H1 (cell line): ENCODE measurements at regions not wholly inside any gene's neighbourhood (a gene's known extent, or its start where the extent isn't known, plus 50 kb on each side); places are given as distances from the start of the nearest gene placed in this dataset.

Experiments used
- BCL11A ChIP-seq, 2 experiments: IDR thresholded peaks; one replicate each; pipeline ENCODE4 v1.6.1; 2011; ENCODE audit warnings: low read depth in 2 of 2, low read length in 2 of 2, mild to moderate bottlenecking in 2 of 2
- CTCF ChIP-seq, 3 experiments: IDR thresholded peaks; 1 replicate in 2 of 3; 2 replicates in 1 of 3; pipeline versions ENCODE4 v1.5.1 to v1.6.1; 2011; ENCODE audit warnings: low read length in 3 of 3, mild to moderate bottlenecking in 3 of 3, inconsistent platforms in 2 of 3, low read depth in 1 of 3, moderate library complexity in 1 of 3; ENCODE audit not compliant: insufficient read depth in 1 of 3; ENCODE audit errors: control extremely low read depth in 1 of 3
- EZH2 ChIP-seq: fragments of 200-600 bp; sonication (generic); IDR thresholded peaks from 2 replicates; pipeline ENCODE4 v1.7.1; 2012; ENCODE audit warnings: low read depth, mild to moderate bottlenecking, moderate library complexity, low read length, inconsistent platforms; ENCODE audit not compliant: severe bottlenecking
- JUN ChIP-seq: IDR thresholded peaks from 2 replicates; pipeline ENCODE4 v1.6.1; 2011; ENCODE audit warnings: low read depth, mild to moderate bottlenecking, improper control_type of control experiment, low read length
- RFX5 ChIP-seq: IDR thresholded peaks from 2 replicates; pipeline ENCODE4 v1.6.1; 2011; ENCODE audit warnings: low read depth, low read length, improper control_type of control experiment, borderline replicate concordance

- TF ChIP-seq EZH2 = no peak
- TF ChIP-seq CTCF (IDR thresholded peaks at IDR 0.05; ENCODE audit: control extremely low read depth in 1 of 3, insufficient read depth in 1 of 3, low read depth in 1 of 3, low read length in 3 of 3) = no peak
- TF ChIP-seq JUN = no peak
- TF ChIP-seq RFX5 = no peak
- no peak for TF ChIP-seq BCL11A (IDR thresholded peaks at IDR 0.05; ENCODE audit: low read depth in 2 of 2, low read length in 2 of 2)
Observed at GRCh38 chr20:24305371-24305770, 164.1 kb upstream of the SYNDIG1 start.
